GM12891 (cell line): ENCODE measurements at regions not wholly inside any gene's neighbourhood (a gene's known extent, or its start where the extent isn't known, plus 50 kb on each side); places are given as distances from the start of the nearest gene placed in this dataset.

ENCODE experiments used
- DNase-seq: peaks from one replicate; pipeline ENCODE4 v3.0.0; 2011; ENCODE audit warnings: low spot score; ENCODE audit not compliant: insufficient read length
- FAIRE-seq: peaks from 2 replicates; lab custom pipeline; 2011; peaks lifted over from hg19 to GRCh38; lab: Jason Lieb, UNC
- PAX5 ChIP-seq: IDR thresholded peaks from 2 replicates; pipeline ENCODE4 v1.6.1; 2011; ENCODE audit warnings: low read length, moderate library complexity, mild to moderate bottlenecking; ENCODE audit not compliant: insufficient read depth, severe bottlenecking
- POLR2A ChIP-seq: IDR thresholded peaks from 2 replicates; pipeline ENCODE4 v1.6.1; 2011; ENCODE audit warnings: low read depth, low read length, control low read depth
- POLR2AphosphoS5 ChIP-seq: IDR thresholded peaks from 2 replicates; pipeline ENCODE4 v1.6.1; 2011; ENCODE audit warnings: low read depth, low read length, control low read depth
- POU2F2 ChIP-seq: IDR thresholded peaks from 2 replicates; pipeline ENCODE4 v1.6.1; 2011; ENCODE audit warnings: low read depth, mild to moderate bottlenecking, control low read depth, low read length, moderate library complexity
- SPI1 ChIP-seq: IDR thresholded peaks from 2 replicates; pipeline ENCODE4 v1.6.1; 2011; ENCODE audit warnings: low read depth, low read length, control low read depth
- TAF1 ChIP-seq: IDR thresholded peaks from 2 replicates; pipeline ENCODE4 v1.6.1; 2011; ENCODE audit warnings: low read depth, low read length, control low read depth

DNA sequence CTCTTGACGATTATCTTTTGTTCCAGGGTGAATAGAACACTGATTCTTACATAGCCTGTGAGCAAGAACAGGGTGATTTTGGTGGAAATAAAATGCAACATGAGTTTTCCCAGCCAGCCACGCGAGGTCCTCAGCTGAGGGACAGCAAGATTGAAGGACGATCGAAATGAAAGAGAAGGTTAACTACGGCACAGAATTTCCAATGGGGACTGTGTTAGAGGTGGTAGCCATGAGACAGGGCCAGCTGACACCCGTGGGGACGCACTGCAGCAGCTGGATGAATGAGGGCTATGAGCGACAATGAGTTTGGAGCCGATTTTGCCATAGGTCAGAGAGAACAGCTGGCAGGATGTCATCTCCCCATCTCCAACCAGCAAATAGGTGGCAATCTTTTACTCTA is 243.4 kb upstream of the PELI2 start:
- FAIRE-seq, result no peak
- TF ChIP-seq TAF1 (no peak), POU2F2 (no peak), POLR2AphosphoS5 (no peak), POLR2A (no peak), PAX5 (no peak), SPI1 (no peak)
- no peak for DNase-seq

- FAIRE-seq, result no peak
- TF ChIP-seq POLR2A (no peak), SPI1 (no peak), TAF1 (no peak), POLR2AphosphoS5 (no peak), POU2F2 (no peak), PAX5 (no peak)
- no peak for DNase-seq
Measured at GRCh38 chr14:55877942-55878341, 240.3 kb upstream of the PELI2 start.

DNA sequence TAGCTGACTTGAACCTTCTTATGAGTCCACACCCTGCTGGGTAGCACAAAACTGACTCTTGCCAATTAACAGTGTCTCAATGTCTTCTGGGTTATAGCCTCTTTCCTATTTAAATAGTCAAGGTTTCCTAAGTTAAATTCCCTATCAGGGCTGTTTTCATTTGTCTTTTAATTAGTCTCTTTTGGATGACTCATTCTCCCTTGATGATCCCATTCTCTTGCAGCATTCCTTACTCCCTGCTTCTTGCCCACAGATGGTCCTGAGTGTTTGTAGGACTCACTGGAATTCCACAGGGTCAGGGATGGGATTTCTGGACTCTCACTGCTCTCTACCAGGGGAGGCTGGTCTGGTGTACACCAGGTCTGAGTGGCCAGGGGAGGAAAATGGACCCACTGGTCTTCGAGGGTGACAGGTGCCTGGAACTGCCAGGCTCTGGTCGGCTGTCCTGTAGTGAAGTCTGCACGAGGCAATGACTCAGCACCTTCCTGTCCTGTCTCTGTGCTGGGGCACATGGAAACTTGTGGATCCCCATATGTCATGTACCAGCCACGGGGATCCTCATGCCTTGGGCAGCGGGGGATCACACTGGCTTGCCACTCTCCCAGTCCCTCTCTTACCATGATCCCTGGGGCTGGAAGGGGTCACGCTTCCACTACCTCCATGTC is 236.5 kb upstream of the PELI2 start:
- FAIRE-seq (no peak), DNase-seq (no peak)
- TF ChIP-seq TAF1, result no peak
- TF ChIP-seq POU2F2, result no peak
- TF ChIP-seq POLR2AphosphoS5, result no peak
- TF ChIP-seq PAX5, result no peak
- no peak for TF ChIP-seq SPI1
- no peak for TF ChIP-seq POLR2A

DNA sequence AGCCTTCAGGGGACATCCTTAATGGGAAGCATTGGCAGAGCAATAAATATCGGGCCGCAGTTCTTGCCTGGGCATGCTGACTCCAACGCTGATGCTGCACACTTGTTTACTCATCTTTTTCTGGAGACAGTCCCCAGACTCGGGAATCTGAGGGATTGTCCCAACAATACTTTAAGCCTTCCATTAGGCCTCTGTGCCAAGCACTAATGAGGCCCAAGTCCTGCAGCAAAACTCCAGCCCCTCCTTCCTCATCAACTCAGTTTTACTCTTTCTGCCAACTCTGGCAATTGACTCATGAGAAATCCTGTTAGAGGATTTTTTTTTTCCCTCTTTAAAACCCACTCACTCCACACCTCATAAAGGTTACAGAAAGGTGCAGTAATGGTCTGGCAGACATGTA is 233.4 kb upstream of the PELI2 start:
- FAIRE-seq (no peak), DNase-seq (no peak)
- TF ChIP-seq POU2F2, result no peak
- TF ChIP-seq PAX5, result no peak
- TF ChIP-seq POLR2AphosphoS5, result no peak
- no peak for TF ChIP-seq SPI1
- no peak for TF ChIP-seq TAF1
- no peak for TF ChIP-seq POLR2A

DNA sequence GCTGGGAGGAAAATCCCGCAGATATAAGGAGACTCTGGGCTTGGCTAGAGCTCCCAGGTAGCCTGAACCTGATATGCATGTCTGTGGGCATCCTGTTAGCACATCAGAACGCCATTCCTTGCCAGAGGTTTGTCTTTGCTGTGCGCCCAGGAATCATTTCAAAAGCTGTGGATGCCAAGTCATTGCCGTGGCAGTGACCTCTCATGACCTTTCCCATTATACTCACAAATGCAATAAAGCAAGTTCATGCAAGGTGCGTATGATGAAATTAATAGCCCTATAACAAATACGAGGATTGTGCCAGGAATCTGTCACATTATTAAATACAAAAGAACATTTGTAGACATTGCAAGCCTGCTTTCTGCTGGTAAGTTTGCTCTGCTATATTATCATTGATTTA is 229.1 kb upstream of the PELI2 start:
- TF ChIP-seq POU2F2 (no peak), TAF1 (no peak), POLR2AphosphoS5 (no peak), PAX5 (no peak), POLR2A (no peak), SPI1 (no peak)
- DNase-seq (no peak), FAIRE-seq (no peak)

- no peak for TF ChIP-seq SPI1
- no peak for TF ChIP-seq PAX5
- no peak for TF ChIP-seq POU2F2
- TF ChIP-seq TAF1, result no peak
- TF ChIP-seq POLR2A, result no peak
- no peak for TF ChIP-seq POLR2AphosphoS5
Measured at GRCh38 chr14:55891692-55892091, 226.5 kb upstream of the PELI2 start.

GRCh38 chr14:55892906-55893305 is 225.3 kb upstream of the PELI2 start:
- TF ChIP-seq POLR2AphosphoS5 (no peak), SPI1 (no peak), POLR2A (no peak), TAF1 (no peak), POU2F2 (no peak), PAX5 (no peak)
- FAIRE-seq (no peak), DNase-seq (no peak)

More at GRCh38 chr14:55891692-55892091, 226.5 kb upstream of the PELI2 start:
- no peak for DNase-seq
- FAIRE-seq, result no peak

DNA sequence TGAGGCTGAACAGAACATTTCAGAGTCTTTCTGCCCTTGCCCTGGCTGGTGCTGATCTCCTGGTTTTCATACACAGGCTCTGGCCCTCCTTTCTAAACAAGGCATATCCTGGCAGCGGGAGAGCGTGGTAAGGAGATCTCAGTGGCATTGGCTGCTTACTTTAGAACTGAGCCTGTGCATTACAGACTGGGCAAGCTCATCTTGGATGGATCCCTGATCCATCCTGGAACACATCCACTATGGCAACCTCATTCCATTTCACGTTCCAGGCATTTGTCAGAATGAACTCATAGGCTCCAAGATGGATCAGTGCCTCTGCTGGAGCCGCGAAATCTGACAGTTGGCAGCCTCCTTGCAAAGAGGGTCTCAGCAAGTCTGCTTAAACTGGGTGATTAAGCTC is 224.5 kb upstream of the PELI2 start:
- DNase-seq, result no peak
- TF ChIP-seq TAF1, result no peak
- TF ChIP-seq POLR2A, result no peak
- no peak for TF ChIP-seq POLR2AphosphoS5
- no peak for TF ChIP-seq SPI1
- TF ChIP-seq POU2F2, result no peak
- no peak for TF ChIP-seq PAX5
- no peak for FAIRE-seq

- DNase-seq (no peak), FAIRE-seq (no peak)
- TF ChIP-seq POLR2AphosphoS5 (no peak), PAX5 (no peak), SPI1 (no peak), POLR2A (no peak), POU2F2 (no peak), TAF1 (no peak)
Measured at GRCh38 chr14:55897031-55897430, 221.2 kb upstream of the PELI2 start.

DNA sequence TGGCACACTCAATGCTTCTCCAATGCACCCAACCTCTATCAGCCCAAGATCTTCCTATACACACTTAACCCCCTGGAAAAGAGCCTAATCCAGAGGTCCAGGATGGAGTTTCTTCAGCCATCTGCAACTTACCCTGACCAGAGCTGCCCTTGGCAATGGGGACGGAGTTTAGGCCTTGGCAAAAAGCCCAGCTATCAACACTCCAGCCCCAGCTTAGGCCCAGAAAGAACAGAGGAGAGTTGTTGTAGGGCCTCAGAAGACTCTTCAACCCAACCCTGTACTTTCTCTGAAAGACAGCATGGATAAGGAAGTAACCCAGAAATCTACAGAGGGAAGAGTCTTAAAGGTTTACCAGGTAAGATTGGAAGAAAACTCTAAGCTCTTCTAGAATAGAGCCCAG is 219.3 kb upstream of the PELI2 start:
- DNase-seq, result no peak
- FAIRE-seq, result no peak
- TF ChIP-seq PAX5 (no peak), POU2F2 (no peak), POLR2AphosphoS5 (no peak), SPI1 (no peak), POLR2A (no peak), TAF1 (no peak)
